GM12878 (cell line): ENCODE measurements at regions not wholly inside any gene's neighbourhood (a gene's known extent, or its start where the extent isn't known, plus 50 kb on each side); places are given as distances from the start of the nearest gene placed in this dataset.
A peak's percentile ranks its signal among the peaks of the same experiment; 100 is the strongest.

Source experiments
- ATF2 ChIP-seq: IDR thresholded peaks from 2 replicates; pipeline ENCODE4 v1.6.1; 2012; ENCODE audit warnings: low read length, inconsistent platforms
- ATF3 ChIP-seq: IDR thresholded peaks from 2 replicates; pipeline ENCODE4 v1.6.1; 2011; ENCODE audit warnings: low read depth, mild to moderate bottlenecking, low read length, moderate library complexity, borderline replicate concordance; ENCODE audit errors: extremely low read depth
- BCL11A ChIP-seq: IDR thresholded peaks from 2 replicates; pipeline ENCODE4 v1.6.1; 2011; ENCODE audit warnings: low read depth, low read length
- BMI1 ChIP-seq: fragments of 450-650 bp; IDR thresholded peaks from 2 replicates; pipeline ENCODE4 v1.6.1; 2016; ENCODE audit warnings: mild to moderate bottlenecking, moderate library complexity, borderline replicate concordance
- BRCA1 ChIP-seq: IDR thresholded peaks from 2 replicates; pipeline ENCODE4 v1.6.1; 2011; ENCODE audit warnings: low read depth, low read length, improper control_type of control experiment
- E4F1 ChIP-seq: fragments of 450-650 bp; IDR thresholded peaks from 2 replicates; pipeline ENCODE4 v1.6.1; 2018; ENCODE audit warnings: borderline replicate concordance, mild to moderate bottlenecking; ENCODE audit not compliant: partially characterized antibody
- ETV6 ChIP-seq, 2 experiments: fragments of 450-650 bp in 1 of 2; IDR thresholded peaks in 1 of 2; conservative IDR thresholded peaks in 1 of 2; 2 replicates each; pipeline ENCODE4 v1.6.1; 2014; ENCODE audit warnings: antibody characterized with exemption in 1 of 2, borderline replicate concordance in 1 of 2, low read depth in 1 of 2, mild to moderate bottlenecking in 1 of 2, moderate library complexity in 1 of 2
- GATAD2B ChIP-seq: fragments of 450-650 bp; conservative IDR thresholded peaks from 2 replicates; pipeline ENCODE4 v1.6.1; 2017; ENCODE audit warnings: low read depth, mild to moderate bottlenecking, moderate library complexity
- HCFC1 ChIP-seq: fragments of 150-350 bp; IDR thresholded peaks from 2 replicates; pipeline ENCODE4 v1.6.1; 2014; ENCODE audit warnings: low read length
- JUNB ChIP-seq: IDR thresholded peaks from 2 replicates; pipeline ENCODE4 v1.6.1; 2016; ENCODE audit warnings: antibody characterized with exemption, mild to moderate bottlenecking
- KLF5 ChIP-seq: fragments of 450-650 bp; IDR thresholded peaks from 2 replicates; pipeline ENCODE4 v1.6.1; 2014; ENCODE audit warnings: mild to moderate bottlenecking; ENCODE audit not compliant: partially characterized antibody
- MEF2B ChIP-seq: fragments of 450-650 bp; IDR thresholded peaks from 2 replicates; pipeline ENCODE4 v1.6.1; 2018; ENCODE audit warnings: mild to moderate bottlenecking, moderate library complexity; ENCODE audit not compliant: partially characterized antibody, poor library complexity, severe bottlenecking
- NRF1 ChIP-seq: conservative IDR thresholded peaks from 2 replicates; pipeline ENCODE4 v1.6.1; 2011; ENCODE audit warnings: mild to moderate bottlenecking, low read depth, low read length, improper control_type of control experiment
- PML ChIP-seq: IDR thresholded peaks from 2 replicates; pipeline ENCODE4 v1.6.1; 2012; ENCODE audit warnings: low read length, inconsistent platforms
- POLR2AphosphoS5 ChIP-seq: IDR thresholded peaks from 2 replicates; pipeline ENCODE4 v1.6.1; 2011; ENCODE audit warnings: mild to moderate bottlenecking, low read length, inconsistent platforms
- SREBF2 ChIP-seq: IDR thresholded peaks from 2 replicates; pipeline ENCODE4 v1.6.1; 2012; ENCODE audit warnings: mild to moderate bottlenecking, low read length
- YBX1 ChIP-seq: fragments of 450-650 bp; IDR thresholded peaks from 2 replicates; pipeline ENCODE4 v1.6.1; 2016; ENCODE audit warnings: antibody characterized with exemption
- ZBTB4 ChIP-seq: fragments of 450-650 bp; formaldehyde crosslinking; IDR thresholded peaks from 2 replicates; pipeline ENCODE4 v1.4.0; 2022; ENCODE audit warnings: mild to moderate bottlenecking, moderate library complexity
- ZBTB40 ChIP-seq: fragments of 450-650 bp; IDR thresholded peaks from 2 replicates; pipeline ENCODE4 v1.6.1; 2016; ENCODE audit warnings: mild to moderate bottlenecking, moderate library complexity, borderline replicate concordance
- ZNF207 ChIP-seq: fragments of 450-650 bp; IDR thresholded peaks from 2 replicates; pipeline ENCODE4 v1.6.1; 2014; ENCODE audit warnings: antibody characterized with exemption, mild to moderate bottlenecking, borderline replicate concordance
- ZNF217 ChIP-seq: fragments of 450-650 bp; IDR thresholded peaks from 2 replicates; pipeline ENCODE4 v1.6.1; 2017; ENCODE audit warnings: antibody characterized with exemption, mild to moderate bottlenecking

- TF ChIP-seq ZBTB40 = no peak
- no peak for TF ChIP-seq JUNB
- TF ChIP-seq E4F1 = no peak
- no peak for TF ChIP-seq YBX1
- TF ChIP-seq BRCA1 = no peak
- TF ChIP-seq ATF2 = peak; percentile 43; the same call in 1 of the 2 replicates
- TF ChIP-seq MEF2B = no peak
- TF ChIP-seq KLF5 = no peak
- no peak for TF ChIP-seq GATAD2B
- no peak for TF ChIP-seq ZBTB4 (CRISPR knock-in tag)
- TF ChIP-seq ATF3 = no peak
- TF ChIP-seq ETV6 (conservative IDR thresholded peaks at IDR 0.05 in 1 of 2, IDR thresholded peaks at IDR 0.05 in 1 of 2; ENCODE audit: borderline replicate concordance in 1 of 2, low read depth in 1 of 2) = peak in 1 of 2 experiments; percentile 95; a peak in 1 of 4 replicates
- TF ChIP-seq NRF1 = no peak
- no peak for TF ChIP-seq SREBF2
- no peak for TF ChIP-seq ZNF217
- no peak for TF ChIP-seq POLR2AphosphoS5
- TF ChIP-seq HCFC1 = no peak
- TF ChIP-seq PML = no peak
- no peak for TF ChIP-seq BMI1
- TF ChIP-seq BCL11A = no peak
- no peak for TF ChIP-seq ZNF207
These were observed 59.2 kb upstream of the NR4A3 start (continued) for GRCh38 chr9:99762470-99762869.
